Muscle of leg (tissue), 3 donors: ENCODE measurements at regions not wholly inside any gene's neighbourhood (a gene's known extent, or its start where the extent isn't known, plus 50 kb on each side); places are given as distances from the start of the nearest gene placed in this dataset.

Experiments
- DNase-seq: peaks from one replicate; pipeline ENCODE4 v3.0.0; 2013
- H3K27ac ChIP-seq: one replicate; pipeline ENCODE4 v1.5.1; 2013; ENCODE audit warnings: mild to moderate bottlenecking, low read length, control low read depth
- H3K27me3 ChIP-seq: one replicate; pipeline ENCODE4 v1.6.1; 2013; ENCODE audit warnings: low read length; ENCODE audit not compliant: control insufficient read depth, insufficient read depth
- H3K36me3 ChIP-seq: one replicate; pipeline ENCODE4 v1.6.1; 2013; ENCODE audit warnings: low read length; ENCODE audit not compliant: control insufficient read depth, insufficient read depth
- H3K4me1 ChIP-seq: one replicate; pipeline ENCODE4 v1.6.1; 2013; ENCODE audit warnings: low read length; ENCODE audit not compliant: control insufficient read depth, insufficient read depth
- H3K4me3 ChIP-seq: one replicate; pipeline ENCODE4 v1.5.1; 2013; ENCODE audit warnings: low read length, control low read depth
- H3K9me3 ChIP-seq: replicated peaks from 2 replicates; pipeline ENCODE4 v1.6.1; 2013; ENCODE audit warnings: low read depth, low read length; ENCODE audit not compliant: control insufficient read depth
- WGBS: methylation state at CpG from one replicate; pipeline ENCODE4 v1.1.5; 2013; ENCODE audit warnings: missing lambda C conversion rate; ENCODE audit not compliant: insufficient coverage; 5-methylcytosine and 5-hydroxymethylcytosine counted together

- H3K4me1 ChIP-seq: peaks cover 40% of the 10 kb centered on the region
- no peak overlapping the region for H3K4me3 ChIP-seq
These were observed 381.5 kb upstream of the C2CD4B start for GRCh38 chr15:62546628-62547027.

GRCh38 chr15:62547584-62547983 is 382.5 kb upstream of the C2CD4B start:
- DNase-seq: peak; percentile 80
- no CpG with 5 or more reads among the region's 3 CpGs for WGBS
- H3K36me3 ChIP-seq: peaks cover 2% of the 10 kb centered on the region
- no peak overlapping the region for H3K4me3 ChIP-seq
- H3K27me3 ChIP-seq: no peaks in the 10 kb centered on the region
- peak overlapping the region; percentile 90 for H3K27ac ChIP-seq
- peaks cover 40% of the 10 kb centered on the region for H3K4me1 ChIP-seq
- no peaks in the 10 kb centered on the region for H3K9me3 ChIP-seq

More at GRCh38 chr15:62546628-62547027, 381.5 kb upstream of the C2CD4B start:
- peak overlapping the region; percentile 90 for H3K27ac ChIP-seq
- no peaks in the 10 kb centered on the region for H3K27me3 ChIP-seq
- WGBS: 50% methylated on average over 1 of the region's 4 CpGs
- no peaks in the 10 kb centered on the region for H3K9me3 ChIP-seq
- H3K36me3 ChIP-seq: peaks cover 3% of the 10 kb centered on the region
- peak; percentile 56 for DNase-seq

GRCh38 chr15:62549345-62549970 is 384.4 kb upstream of the C2CD4B start:
- DNase-seq: no peak
- Histone ChIP-seq H3K4me3 (no peak overlapping the region), H3K36me3 (no peaks in the 10 kb centered on the region), H3K9me3 (no peaks in the 10 kb centered on the region), H3K27me3 (no peaks in the 10 kb centered on the region), H3K27ac (peak overlapping the region; percentile 16), H3K4me1 (peaks cover 36% of the 10 kb centered on the region)
- WGBS: 68% methylated on average over 2 of the region's 5 CpGs

DNA sequence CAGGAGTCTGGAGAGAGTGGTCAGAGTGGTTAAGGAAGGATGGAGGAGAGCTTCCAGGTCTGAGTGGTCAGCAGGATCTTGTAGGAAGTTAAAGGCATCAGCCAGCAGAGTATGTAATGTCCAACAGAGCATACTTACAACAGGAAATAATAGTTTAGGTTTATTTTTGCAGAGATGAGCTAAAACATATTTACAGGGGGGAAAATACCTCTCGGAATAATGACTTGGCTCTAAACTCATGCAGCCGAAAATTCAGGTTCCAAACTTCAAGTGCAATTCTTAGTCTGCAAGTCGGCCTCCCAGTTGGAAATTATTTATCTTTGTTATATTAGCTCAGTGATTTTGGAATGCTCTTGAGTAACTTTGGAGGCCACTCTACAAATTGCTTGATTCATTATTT is 385.0 kb upstream of the C2CD4B start:
- Histone ChIP-seq H3K9me3 (no peaks in the 10 kb centered on the region), H3K27ac (peak overlapping the region; percentile 16), H3K4me1 (peaks cover 34% of the 10 kb centered on the region), H3K27me3 (no peaks in the 10 kb centered on the region), H3K4me3 (no peak overlapping the region), H3K36me3 (no peaks in the 10 kb centered on the region)
- DNase-seq: peak; percentile 74
- no CpG with 5 or more reads among the region's 3 CpGs for WGBS

DNA sequence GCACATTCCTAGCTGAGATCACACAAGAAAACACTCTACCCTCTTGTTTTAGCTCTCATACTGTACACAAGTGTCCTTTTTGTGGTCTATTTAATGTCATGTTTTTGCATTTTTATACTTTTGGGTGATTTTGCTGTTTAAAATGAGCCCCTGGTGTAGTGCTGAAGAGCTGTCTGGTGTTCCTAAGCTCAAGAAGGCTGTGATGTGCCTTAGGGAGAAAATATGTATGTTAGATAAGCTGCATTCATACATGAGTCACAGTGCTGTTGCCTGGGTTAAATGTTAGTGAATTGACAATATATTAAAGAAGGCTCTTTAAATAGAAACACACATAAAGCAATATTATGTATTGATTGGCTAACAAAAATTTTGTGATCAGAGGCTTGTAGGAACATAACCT is 387.4 kb upstream of the C2CD4B start:
- H3K27ac ChIP-seq: no peak overlapping the region
- no peaks in the 10 kb centered on the region for H3K36me3 ChIP-seq
- no peaks in the 10 kb centered on the region for H3K27me3 ChIP-seq
- peaks cover 14% of the 10 kb centered on the region for H3K4me1 ChIP-seq
- no peak for DNase-seq
- H3K4me3 ChIP-seq: no peak overlapping the region
- H3K9me3 ChIP-seq: no peaks in the 10 kb centered on the region

DNA sequence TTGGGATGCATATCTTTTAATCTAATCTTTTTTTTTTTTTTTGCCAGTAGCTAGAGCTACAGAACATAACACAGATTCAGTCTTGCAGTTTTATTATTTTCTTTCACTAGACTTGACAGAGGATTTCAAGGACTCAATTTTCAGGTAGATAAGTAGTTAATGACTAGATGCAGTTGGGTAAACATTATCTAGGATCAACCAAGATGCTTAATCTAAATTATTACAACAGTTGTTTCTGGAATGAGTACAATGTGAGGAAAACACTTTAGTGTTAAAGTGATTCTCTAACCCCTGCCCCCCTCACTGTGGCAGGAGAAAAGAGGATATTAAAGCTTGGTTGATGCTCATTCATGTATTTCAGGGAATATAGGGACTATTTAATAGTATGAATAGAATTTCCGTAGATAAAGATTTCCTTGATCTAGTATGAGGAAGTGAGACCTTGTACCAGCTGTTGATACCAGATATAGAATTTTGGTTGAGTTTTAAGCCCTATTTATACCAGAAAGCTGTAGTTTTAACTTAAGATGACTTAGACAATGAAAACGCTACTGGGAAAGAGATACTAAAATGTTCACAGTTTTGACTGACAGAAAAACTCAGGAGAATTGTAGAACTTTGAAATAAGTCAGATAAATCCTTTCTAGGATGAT is 389.0 kb upstream of the C2CD4B start:
- Histone ChIP-seq H3K27ac (no peak overlapping the region), H3K36me3 (no peaks in the 10 kb centered on the region), H3K27me3 (no peaks in the 10 kb centered on the region), H3K9me3 (no peaks in the 10 kb centered on the region), H3K4me1 (peaks cover 11% of the 10 kb centered on the region), H3K4me3 (no peak overlapping the region)
- WGBS: no CpG with 5 or more reads among the region's 2 CpGs
- DNase-seq: no peak

GRCh38 chr15:62558640-62559380 is 393.7 kb upstream of the C2CD4B start:
- H3K9me3 ChIP-seq: no peaks in the 10 kb centered on the region
- no peak overlapping the region for H3K4me3 ChIP-seq
- peak overlapping the region; percentile 69 for H3K27ac ChIP-seq
- peaks cover 6% of the 10 kb centered on the region for H3K36me3 ChIP-seq
- peaks cover 21% of the 10 kb centered on the region for H3K4me1 ChIP-seq
- 19% methylated on average over 7 of the region's 8 CpGs for WGBS
- no peaks in the 10 kb centered on the region for H3K27me3 ChIP-seq
- DNase-seq: peak; percentile 93

DNA sequence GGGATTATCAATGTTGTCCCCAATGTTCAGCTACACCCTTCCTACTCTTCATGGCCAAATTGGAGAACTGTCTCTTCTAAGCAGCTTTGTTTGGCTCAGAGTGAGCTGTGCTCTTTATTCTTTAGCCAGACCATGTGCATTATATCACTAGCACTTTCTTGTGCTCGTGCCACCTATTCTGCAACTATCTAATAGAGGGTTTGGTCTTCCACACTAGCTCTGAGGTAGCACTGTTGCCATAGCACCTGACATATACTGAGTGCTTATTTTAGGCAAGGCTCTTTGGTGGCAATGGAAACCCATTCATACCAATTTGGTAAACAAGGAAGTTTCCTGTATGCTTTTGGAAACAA is 394.3 kb upstream of the C2CD4B start:
- no peak for DNase-seq
- no CpG with 5 or more reads among the region's 1 CpG for WGBS
- Histone ChIP-seq H3K27ac (peak overlapping the region; percentile 52), H3K4me1 (peaks cover 21% of the 10 kb centered on the region), H3K9me3 (no peaks in the 10 kb centered on the region), H3K27me3 (no peaks in the 10 kb centered on the region), H3K4me3 (no peak overlapping the region), H3K36me3 (peaks cover 6% of the 10 kb centered on the region)

- WGBS: 53% methylated on average over 5 of the region's 11 CpGs
- Histone ChIP-seq H3K4me3 (no peak overlapping the region), H3K27ac (no peak overlapping the region), H3K27me3 (no peaks in the 10 kb centered on the region), H3K4me1 (peaks cover 29% of the 10 kb centered on the region), H3K9me3 (no peaks in the 10 kb centered on the region), H3K36me3 (peaks cover 6% of the 10 kb centered on the region)
- DNase-seq: peak; percentile 40
These were observed 396.0 kb upstream of the C2CD4B start for GRCh38 chr15:62561059-62561519.

GRCh38 chr15:62561571-62561970 is 396.5 kb upstream of the C2CD4B start:
- H3K4me1 ChIP-seq: peaks cover 31% of the 10 kb centered on the region
- no peak overlapping the region for H3K4me3 ChIP-seq
- WGBS: 70% methylated on average over 8 of the region's 8 CpGs
- H3K36me3 ChIP-seq: peaks cover 6% of the 10 kb centered on the region
- no peak overlapping the region for H3K27ac ChIP-seq
- no peaks in the 10 kb centered on the region for H3K9me3 ChIP-seq
- no peak for DNase-seq
- H3K27me3 ChIP-seq: no peaks in the 10 kb centered on the region
